ENCODE measurements at regions not wholly inside any gene's neighbourhood (a gene's known extent, or its start where the extent isn't known, plus 50 kb on each side); places are given as distances from the start of the nearest gene placed in this dataset.

DNA sequence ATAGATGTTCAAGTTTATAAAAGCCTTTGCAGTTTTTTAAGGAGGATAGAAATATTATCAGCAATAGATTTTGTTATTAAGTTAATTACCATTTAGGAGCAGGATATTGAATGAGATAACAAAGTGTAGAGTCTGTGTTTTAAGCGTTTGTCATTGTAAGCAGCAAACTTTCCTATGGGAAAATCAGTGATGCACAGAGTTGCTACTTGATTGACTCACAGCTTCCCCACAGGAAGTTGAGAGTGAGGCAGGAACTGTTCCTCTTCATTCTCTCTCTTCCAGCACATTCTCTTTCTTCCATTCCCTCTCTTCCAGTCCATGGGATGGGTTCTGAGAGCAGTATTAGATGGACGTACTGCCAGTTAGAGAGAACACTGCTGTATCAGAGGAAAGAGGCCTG lies 867.7 kb upstream of the AGA start:
- TF ChIP-seq CTCF (IDR thresholded peaks at IDR 0.05) (no peak), POLR2A (IDR thresholded peaks at IDR 0.05) (no peak)
